Activated effector memory CD4-positive, alpha-beta T cell treated with anti-CD3 and anti-CD28 coated beads, Interleukin-2, amount 50 U/mL, for 16 hours (primary cell): ENCODE measurements at regions not wholly inside any gene's neighbourhood (a gene's known extent, or its start where the extent isn't known, plus 50 kb on each side); places are given as distances from the start of the nearest gene placed in this dataset.

Experiments
- DNase-seq: peaks from one replicate; pipeline ENCODE4 v3.0.0-alpha.2; 2020

- DNase-seq: no peak
These were observed 1713.2 kb upstream of the SLC10A2 start for GRCh38 chr13:104779311-104779993.

- no peak for DNase-seq
These were observed 1707.6 kb upstream of the SLC10A2 start for GRCh38 chr13:104773775-104774174.

- DNase-seq: no peak
These were observed 1703.3 kb upstream of the SLC10A2 start for GRCh38 chr13:104769545-104769944.

GRCh38 chr13:104766319-104766718 is 1700.1 kb upstream of the SLC10A2 start:
- DNase-seq: no peak

GRCh38 chr13:104764600-104764999 is 1698.4 kb upstream of the SLC10A2 start:
- DNase-seq: no peak

GRCh38 chr13:104759069-104759468 is 1692.9 kb upstream of the SLC10A2 start:
- DNase-seq: no peak

GRCh38 chr13:104757712-104758111 is 1691.5 kb upstream of the SLC10A2 start:
- DNase-seq: no peak

GRCh38 chr13:104750377-104750776 is 1684.2 kb upstream of the SLC10A2 start:
- DNase-seq: no peak

GRCh38 chr13:104740641-104741222 is 1674.5 kb upstream of the SLC10A2 start:
- no peak for DNase-seq

- no peak for DNase-seq
These were observed 1671.5 kb upstream of the SLC10A2 start for GRCh38 chr13:104737713-104738112.

- DNase-seq: no peak
These were observed 1667.2 kb upstream of the SLC10A2 start for GRCh38 chr13:104733427-104733826.

GRCh38 chr13:104715111-104715510 is 1648.9 kb upstream of the SLC10A2 start:
- DNase-seq: no peak

- no peak for DNase-seq
These were observed 1639.0 kb upstream of the SLC10A2 start for GRCh38 chr13:104705031-104705750.

GRCh38 chr13:104701591-104701990 is 1635.4 kb upstream of the SLC10A2 start:
- no peak for DNase-seq

GRCh38 chr13:104694397-104694796 is 1628.2 kb upstream of the SLC10A2 start:
- DNase-seq: no peak

GRCh38 chr13:104693126-104693525 is 1626.9 kb upstream of the SLC10A2 start:
- DNase-seq: no peak

GRCh38 chr13:104691767-104692467 is 1625.7 kb upstream of the SLC10A2 start:
- no peak for DNase-seq

GRCh38 chr13:104686484-104686883 is 1620.3 kb upstream of the SLC10A2 start:
- DNase-seq: no peak

GRCh38 chr13:104683789-104684188 is 1617.6 kb upstream of the SLC10A2 start:
- DNase-seq: no peak

GRCh38 chr13:104678161-104678560 is 1611.9 kb upstream of the SLC10A2 start:
- DNase-seq: no peak

GRCh38 chr13:104671901-104672300 is 1605.7 kb upstream of the SLC10A2 start:
- DNase-seq: no peak

- DNase-seq: no peak
These were observed 1591.0 kb upstream of the SLC10A2 start for GRCh38 chr13:104657196-104657595.

- no peak for DNase-seq
These were observed 1584.2 kb upstream of the SLC10A2 start for GRCh38 chr13:104650431-104650830.

- no peak for DNase-seq
These were observed 1582.1 kb upstream of the SLC10A2 start for GRCh38 chr13:104648291-104648690.
